NCI-H2196 treated with DMSO at 0.1 percent for 48 hours (cell line): ENCODE measurements at regions not wholly inside any gene's neighbourhood (a gene's known extent, or its start where the extent isn't known, plus 50 kb on each side); places are given as distances from the start of the nearest gene placed in this dataset.
"Not testable (repeated sequence)": the region's sequence is repeated elsewhere in the genome, so short reads cannot be mapped to it uniquely, and the experiment has no call there.

ENCODE experiments used
- DNase-seq: peaks from one replicate; lab custom pipeline; 2025; ENCODE audit not compliant: unreplicated experiment; lab: John Stamatoyannopoulos, UW

GRCh38 chr14:42554091-42554490, 947.4 kb downstream of the LRFN5 start:
- DNase-seq: no peak

- no peak for DNase-seq
Measured at GRCh38 chr14:42550310-42550709, 943.6 kb downstream of the LRFN5 start.

- no peak for DNase-seq
Measured at GRCh38 chr14:42548349-42548748, 941.7 kb downstream of the LRFN5 start.

- DNase-seq: no peak
Measured at GRCh38 chr14:42545636-42546035, 939.0 kb downstream of the LRFN5 start.

- DNase-seq: no peak
Measured at GRCh38 chr14:42541535-42542001, 934.9 kb downstream of the LRFN5 start.

GRCh38 chr14:42535397-42535796, 928.7 kb downstream of the LRFN5 start:
- no peak for DNase-seq

- DNase-seq: no peak
Measured at GRCh38 chr14:42533476-42533875, 926.8 kb downstream of the LRFN5 start.

- DNase-seq: no peak
Measured at GRCh38 chr14:42532194-42532593, 925.5 kb downstream of the LRFN5 start.

- DNase-seq: no peak
Measured at GRCh38 chr14:42527141-42527540, 920.5 kb downstream of the LRFN5 start.

GRCh38 chr14:42523666-42524065, 917.0 kb downstream of the LRFN5 start:
- DNase-seq: no peak

GRCh38 chr14:42517806-42518500, 911.3 kb downstream of the LRFN5 start:
- no peak for DNase-seq

GRCh38 chr14:42513837-42514236, 907.2 kb downstream of the LRFN5 start:
- DNase-seq: no peak

- no peak for DNase-seq
Measured at GRCh38 chr14:42510071-42510470, 903.4 kb downstream of the LRFN5 start.

- DNase-seq: no peak
Measured at GRCh38 chr14:42508209-42508946, 901.7 kb downstream of the LRFN5 start.

GRCh38 chr14:42504433-42504832, 897.8 kb downstream of the LRFN5 start:
- no peak for DNase-seq

GRCh38 chr14:42499137-42499536, 892.5 kb downstream of the LRFN5 start:
- no peak for DNase-seq

GRCh38 chr14:42490536-42490935, 883.9 kb downstream of the LRFN5 start:
- DNase-seq: no peak

- DNase-seq: no peak
Measured at GRCh38 chr14:42488965-42489364, 882.3 kb downstream of the LRFN5 start.

- DNase-seq: not testable (repeated sequence)
Measured at GRCh38 chr14:42482345-42482971, 875.8 kb downstream of the LRFN5 start.

- DNase-seq: not testable (repeated sequence)
Measured at GRCh38 chr14:42481714-42482113, 875.0 kb downstream of the LRFN5 start.

- no peak for DNase-seq
Measured at GRCh38 chr14:42480255-42480654, 873.6 kb downstream of the LRFN5 start.

- no peak for DNase-seq
Measured at GRCh38 chr14:42475289-42475688, 868.6 kb downstream of the LRFN5 start.
